IMR-90 (cell line): ENCODE measurements at regions not wholly inside any gene's neighbourhood (a gene's known extent, or its start where the extent isn't known, plus 50 kb on each side); places are given as distances from the start of the nearest gene placed in this dataset.

ENCODE experiments used
- ATAC-seq: fragments of 200-7000 bp; cut with Tn5 transposase; 2 replicates; pipeline ENCODE4 v1.9.1; 2020; ENCODE audit warnings: low read depth, mild to moderate bottlenecking, moderate library complexity
- BruUV-seq: library from RNA; stranded (reverse); fragments of 400-500 nt; replicated peaks from 2 replicates; lab custom pipeline; 2021; lab: Mats Ljungman, UMichigan
- CTCF ChIA-PET: fragments of 300-600 bp; formaldehyde crosslinking; extraction: SDS; loops from one replicate; lab custom pipeline; 2021; ENCODE audit warnings: antibody characterized with exemption; lab: Yijun Ruan, JAX
- POLR2A ChIA-PET: fragments of 300-600 bp; sonication (Branson Sonifier 250); formaldehyde crosslinking; loops from one replicate; lab custom pipeline; 2022; ENCODE audit warnings: antibody characterized with exemption; ENCODE audit not compliant: unreplicated experiment; lab: Charles Lee
- DNase-seq: peaks from one replicate; pipeline ENCODE4 v3.0.0; 2013
- H2AFZ ChIP-seq: replicated peaks from 2 replicates; pipeline ENCODE3; 2013; ENCODE audit warnings: low read length, mild to moderate bottlenecking; ENCODE audit not compliant: poor library complexity
- H2AK5ac ChIP-seq: 2 replicates; pipeline ENCODE4 v1.6.1; 2013; ENCODE audit warnings: low read depth, low read length, inconsistent platforms
- H2AK9ac ChIP-seq: replicated peaks from 2 replicates; pipeline ENCODE3; 2013; ENCODE audit warnings: mild to moderate bottlenecking, low read depth, low read length, moderate library complexity; ENCODE audit not compliant: poor library complexity
- H2BK120ac ChIP-seq: 2 replicates; pipeline ENCODE4 v1.6.1; 2013; ENCODE audit warnings: low read depth, low read length, inconsistent platforms
- H2BK15ac ChIP-seq: 3 replicates; pipeline ENCODE4 v1.6.1; 2013; ENCODE audit warnings: low read depth, low read length, inconsistent platforms
- H2BK20ac ChIP-seq: 2 replicates; pipeline ENCODE4 v1.6.1; 2013; ENCODE audit warnings: low read depth, mild to moderate bottlenecking, inconsistent platforms, low read length, moderate library complexity
- H2BK5ac ChIP-seq: 2 replicates; pipeline ENCODE4 v1.6.1; 2013; ENCODE audit warnings: mild to moderate bottlenecking, low read depth, low read length, inconsistent platforms; ENCODE audit not compliant: poor library complexity, severe bottlenecking
- H3K14ac ChIP-seq: replicated peaks from 2 replicates; pipeline ENCODE4 v1.6.1; 2013; ENCODE audit warnings: low read depth, low read length, inconsistent platforms
- H3K18ac ChIP-seq: 2 replicates; pipeline ENCODE4 v1.6.1; 2013; ENCODE audit warnings: low read depth, low read length, control low read depth
- H3K23ac ChIP-seq: 2 replicates; pipeline ENCODE4 v1.6.1; 2013; ENCODE audit warnings: low read depth, low read length, inconsistent platforms
- H3K27ac ChIP-seq: 2 replicates; pipeline ENCODE4 v1.5.1; 2013; ENCODE audit warnings: mild to moderate bottlenecking, control low read depth, low read length; ENCODE audit not compliant: insufficient read depth
- H3K27me3 ChIP-seq: 2 replicates; pipeline ENCODE4 v1.6.1; 2013; ENCODE audit warnings: low read length; ENCODE audit not compliant: control insufficient read depth, insufficient read depth
- H3K36me3 ChIP-seq: 2 replicates; pipeline ENCODE4 v1.6.1; 2013; ENCODE audit warnings: low read length, mixed read lengths; ENCODE audit not compliant: control insufficient read depth, insufficient read depth
- H3K4ac ChIP-seq: 2 replicates; pipeline ENCODE4 v1.6.1; 2013; ENCODE audit warnings: low read depth, low read length, inconsistent platforms
- H3K4me1 ChIP-seq: 2 replicates; pipeline ENCODE4 v1.6.1; 2013; ENCODE audit warnings: low read length, mixed read lengths; ENCODE audit not compliant: control insufficient read depth, insufficient read depth
- H3K4me2 ChIP-seq: 2 replicates; pipeline ENCODE4 v1.6.1; 2013; ENCODE audit warnings: low read depth, mild to moderate bottlenecking, control low read depth, low read length, moderate library complexity
- H3K4me3 ChIP-seq: 2 replicates; pipeline ENCODE4 v1.5.1; 2013; ENCODE audit warnings: low read depth, mild to moderate bottlenecking, control low read depth, low read length, moderate library complexity; ENCODE audit not compliant: insufficient read depth
- H3K56ac ChIP-seq: 2 replicates; pipeline ENCODE4 v1.6.1; 2013; ENCODE audit warnings: low read length, inconsistent platforms; ENCODE audit not compliant: insufficient read depth; ENCODE audit errors: extremely low read depth
- H3K79me1 ChIP-seq, 2 experiments: 2 replicates each; pipeline ENCODE4 v1.6.1; 2013; ENCODE audit warnings: low read length in 2 of 2, inconsistent platforms in 1 of 2, low read depth in 1 of 2
- H3K9ac ChIP-seq: 2 replicates; pipeline ENCODE4 v1.6.1; 2013; ENCODE audit warnings: low read depth, low read length, control low read depth
- H3K9me1 ChIP-seq: 2 replicates; pipeline ENCODE4 v1.6.1; 2013; ENCODE audit warnings: low read length, inconsistent platforms; ENCODE audit not compliant: insufficient read depth
- H3K9me3 ChIP-seq: 2 replicates; pipeline ENCODE4 v1.6.1; 2013; ENCODE audit warnings: low read length; ENCODE audit not compliant: control insufficient read depth, insufficient read depth
- H4K20me1 ChIP-seq: 2 replicates; pipeline ENCODE4 v1.6.1; 2013; ENCODE audit warnings: low read length, inconsistent platforms; ENCODE audit not compliant: insufficient read depth
- H4K5ac ChIP-seq: 2 replicates; pipeline ENCODE4 v1.6.1; 2013; ENCODE audit warnings: mild to moderate bottlenecking, low read depth, low read length, control low read depth
- H4K8ac ChIP-seq, 2 experiments: 2 replicates each; pipeline ENCODE4 v1.6.1; 2013; ENCODE audit warnings: low read depth in 2 of 2, low read length in 2 of 2, control low read depth in 1 of 2, inconsistent platforms in 1 of 2
- H4K91ac ChIP-seq: 2 replicates; pipeline ENCODE4 v1.6.1; 2013; ENCODE audit warnings: low read depth, low read length, inconsistent platforms; ENCODE audit not compliant: insufficient read depth
- BHLHE40 ChIP-seq: fragments of 150-350 bp; IDR thresholded peaks from 2 replicates; pipeline ENCODE4 v1.6.1; 2016; ENCODE audit warnings: mild to moderate bottlenecking, low read depth, low read length
- CEBPB ChIP-seq: IDR thresholded peaks from 2 replicates; pipeline ENCODE4 v1.6.1; 2012; ENCODE audit warnings: low read depth, low read length, improper control_type of control experiment
- CHD1 ChIP-seq: IDR thresholded peaks from 2 replicates; pipeline ENCODE4 v1.6.1; 2012; ENCODE audit warnings: low read depth, low read length, improper control_type of control experiment
- FOS ChIP-seq: fragments of 150-350 bp; IDR thresholded peaks from 2 replicates; pipeline ENCODE4 v1.6.1; 2016; ENCODE audit warnings: low read depth, low read length
- MAFK ChIP-seq: IDR thresholded peaks from 2 replicates; pipeline ENCODE4 v1.6.1; 2012; ENCODE audit warnings: low read depth, low read length, improper control_type of control experiment
- MAZ ChIP-seq: IDR thresholded peaks from 2 replicates; pipeline ENCODE4 v1.6.1; 2012; ENCODE audit warnings: low read depth, mild to moderate bottlenecking, low read length, improper control_type of control experiment, moderate library complexity, borderline replicate concordance
- MXI1 ChIP-seq: IDR thresholded peaks from 2 replicates; pipeline ENCODE4 v1.6.1; 2012; ENCODE audit warnings: low read depth, mild to moderate bottlenecking, low read length, moderate library complexity, borderline replicate concordance
- NFE2L2 ChIP-seq: fragments of 150-350 bp; IDR thresholded peaks from 2 replicates; pipeline ENCODE4 v1.6.1; 2016; ENCODE audit warnings: low read depth, mild to moderate bottlenecking, low read length
- POLR2A ChIP-seq: IDR thresholded peaks from 2 replicates; pipeline ENCODE4 v1.6.1; 2012; ENCODE audit warnings: mild to moderate bottlenecking, low read depth, low read length
- RAD21 ChIP-seq: IDR thresholded peaks from 2 replicates; pipeline ENCODE4 v1.6.1; 2012; ENCODE audit warnings: low read length, improper control_type of control experiment
- RCOR1 ChIP-seq: IDR thresholded peaks from 2 replicates; pipeline ENCODE4 v1.6.1; 2012; ENCODE audit warnings: mild to moderate bottlenecking, low read length, improper control_type of control experiment; ENCODE audit not compliant: insufficient replicate concordance
- RFX5 ChIP-seq: IDR thresholded peaks from 2 replicates; pipeline ENCODE4 v1.8.0; 2012; ENCODE audit warnings: low read depth, mild to moderate bottlenecking, low read length, moderate library complexity
- SMC3 ChIP-seq: fragments of 150-350 bp; IDR thresholded peaks from 2 replicates; pipeline ENCODE4 v1.6.1; 2016; ENCODE audit warnings: low read depth, mild to moderate bottlenecking, antibody characterized with exemption, low read length, moderate library complexity
- WGBS, 2 experiments: methylation state at CpG; one replicate each; pipeline versions ENCODE4 v1.1.5 to v1.1.7; 2013; ENCODE audit warnings: missing lambda C conversion rate in 2 of 2; ENCODE audit not compliant: insufficient read length in 1 of 2; ENCODE audit errors: extremely low coverage in 2 of 2; 5-methylcytosine and 5-hydroxymethylcytosine counted together
- dilution Hi-C: fragments of 300-500 bp; cut with HindIII; formaldehyde crosslinking; loops from one replicate; pipeline ENCODE4 v1.14.3; 2018; ENCODE audit warnings: low sequenced_read_pairs; ENCODE audit not compliant: unreplicated experiment
- in situ Hi-C: fragments of 300-500 bp; cut with MboI; formaldehyde crosslinking; loops from 3 replicates; pipeline ENCODE4 v1.14.3; 2019; ENCODE audit warnings: low sequenced_read_pairs, inconsistent platforms, mixed read lengths
- intact Hi-C: fragments of 100-400 bp; cut with micrococcal nuclease; formaldehyde crosslinking; loops from 2 replicates; pipeline ENCODE4 v1.10.0; 2022
- TF ChIP-seq, protein P1 (sequence below): fragments of 150-350 bp; IDR thresholded peaks from 2 replicates; pipeline ENCODE4 v1.6.1; 2017; ENCODE audit warnings: mild to moderate bottlenecking, antibody characterized with exemption, low read length, low read depth
- TF ChIP-seq, protein P2 (sequence below): fragments of 150-350 bp; IDR thresholded peaks from 2 replicates; pipeline ENCODE4 v1.6.1; 2016; ENCODE audit warnings: low read depth, mild to moderate bottlenecking, low read length, moderate library complexity, borderline replicate concordance
- TF ChIP-seq, protein P3 (sequence below): conservative IDR thresholded peaks from 2 replicates; pipeline ENCODE4 v1.5.1; 2012; ENCODE audit warnings: mild to moderate bottlenecking, low read depth, low read length, improper control_type of control experiment

DNA sequence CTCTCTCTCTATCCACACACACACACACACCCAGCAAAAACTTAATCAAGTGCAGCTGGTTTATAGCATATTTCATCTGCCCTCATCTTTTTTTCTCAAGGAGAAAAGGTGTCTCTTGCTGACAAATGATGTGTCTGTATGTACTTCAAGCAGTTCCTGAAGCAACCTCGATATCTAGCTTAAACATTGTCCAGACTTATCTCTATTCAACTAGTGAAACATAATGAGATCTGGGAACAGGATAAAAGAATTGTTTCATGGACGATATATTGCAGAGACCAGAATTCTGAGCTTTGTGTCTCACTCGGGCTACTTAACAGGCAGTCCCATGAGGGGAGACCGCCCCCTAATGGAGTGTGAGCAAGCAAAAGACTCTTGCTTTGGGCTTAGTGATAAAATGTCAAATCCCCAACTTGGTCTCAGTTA is 929.2 kb upstream of the SOX11 start:
- Histone ChIP-seq H4K20me1 (no peaks in the 10 kb centered on the region), H2AK9ac (no peak overlapping the region), H2BK20ac (no peak overlapping the region), H3K4me2 (no peak overlapping the region), H2BK120ac (no peak overlapping the region), H2BK15ac (no peak overlapping the region), H3K9me3 (peaks cover 16% of the 10 kb centered on the region), H3K27ac (no peak overlapping the region), H2BK5ac (no peak overlapping the region), H4K5ac (no peak overlapping the region), H3K4ac (no peak overlapping the region), H3K14ac (no peak overlapping the region), H3K23ac (no peak overlapping the region), H3K18ac (no peak overlapping the region), H3K27me3 (no peaks in the 10 kb centered on the region), H3K4me3 (no peak overlapping the region), H3K56ac (no peak overlapping the region), H2AFZ (no peak overlapping the region), H3K9ac (no peak overlapping the region), H3K4me1 (no peaks in the 10 kb centered on the region), H4K8ac (no peak overlapping the region), H3K36me3 (no peaks in the 10 kb centered on the region), H3K79me1 (no peaks in the 10 kb centered on the region), H4K91ac (no peak overlapping the region), H2AK5ac (no peak overlapping the region), H3K9me1 (no peaks in the 10 kb centered on the region)
- TF ChIP-seq MAZ (no peak), BHLHE40 (no peak), CEBPB (no peak), RAD21 (no peak), MXI1 (no peak), RFX5 (no peak), POLR2A (no peak), FOS (no peak), RCOR1 (no peak), SMC3 (no peak), CHD1 (no peak), NFE2L2 (no peak), MAFK (no peak)
- TF ChIP-seq, protein P1, sequence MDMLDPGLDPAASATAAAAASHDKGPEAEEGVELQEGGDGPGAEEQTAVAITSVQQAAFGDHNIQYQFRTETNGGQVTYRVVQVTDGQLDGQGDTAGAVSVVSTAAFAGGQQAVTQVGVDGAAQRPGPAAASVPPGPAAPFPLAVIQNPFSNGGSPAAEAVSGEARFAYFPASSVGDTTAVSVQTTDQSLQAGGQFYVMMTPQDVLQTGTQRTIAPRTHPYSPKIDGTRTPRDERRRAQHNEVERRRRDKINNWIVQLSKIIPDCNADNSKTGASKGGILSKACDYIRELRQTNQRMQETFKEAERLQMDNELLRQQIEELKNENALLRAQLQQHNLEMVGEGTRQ: no peak
- TF ChIP-seq, protein P2, sequence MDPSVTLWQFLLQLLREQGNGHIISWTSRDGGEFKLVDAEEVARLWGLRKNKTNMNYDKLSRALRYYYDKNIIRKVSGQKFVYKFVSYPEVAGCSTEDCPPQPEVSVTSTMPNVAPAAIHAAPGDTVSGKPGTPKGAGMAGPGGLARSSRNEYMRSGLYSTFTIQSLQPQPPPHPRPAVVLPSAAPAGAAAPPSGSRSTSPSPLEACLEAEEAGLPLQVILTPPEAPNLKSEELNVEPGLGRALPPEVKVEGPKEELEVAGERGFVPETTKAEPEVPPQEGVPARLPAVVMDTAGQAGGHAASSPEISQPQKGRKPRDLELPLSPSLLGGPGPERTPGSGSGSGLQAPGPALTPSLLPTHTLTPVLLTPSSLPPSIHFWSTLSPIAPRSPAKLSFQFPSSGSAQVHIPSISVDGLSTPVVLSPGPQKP: no peak
- TF ChIP-seq, protein P3, sequence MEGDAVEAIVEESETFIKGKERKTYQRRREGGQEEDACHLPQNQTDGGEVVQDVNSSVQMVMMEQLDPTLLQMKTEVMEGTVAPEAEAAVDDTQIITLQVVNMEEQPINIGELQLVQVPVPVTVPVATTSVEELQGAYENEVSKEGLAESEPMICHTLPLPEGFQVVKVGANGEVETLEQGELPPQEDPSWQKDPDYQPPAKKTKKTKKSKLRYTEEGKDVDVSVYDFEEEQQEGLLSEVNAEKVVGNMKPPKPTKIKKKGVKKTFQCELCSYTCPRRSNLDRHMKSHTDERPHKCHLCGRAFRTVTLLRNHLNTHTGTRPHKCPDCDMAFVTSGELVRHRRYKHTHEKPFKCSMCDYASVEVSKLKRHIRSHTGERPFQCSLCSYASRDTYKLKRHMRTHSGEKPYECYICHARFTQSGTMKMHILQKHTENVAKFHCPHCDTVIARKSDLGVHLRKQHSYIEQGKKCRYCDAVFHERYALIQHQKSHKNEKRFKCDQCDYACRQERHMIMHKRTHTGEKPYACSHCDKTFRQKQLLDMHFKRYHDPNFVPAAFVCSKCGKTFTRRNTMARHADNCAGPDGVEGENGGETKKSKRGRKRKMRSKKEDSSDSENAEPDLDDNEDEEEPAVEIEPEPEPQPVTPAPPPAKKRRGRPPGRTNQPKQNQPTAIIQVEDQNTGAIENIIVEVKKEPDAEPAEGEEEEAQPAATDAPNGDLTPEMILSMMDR: no peak
- in situ Hi-C loops: no loop called here
- WGBS, 2 experiments: no CpG with 5 or more reads among the region's 4 CpGs
- BruUV-seq: no TSS peak
- no peak for DNase-seq
- ChIA-PET CTCF (interaction anchor here (0.6 to 1.1 kb wide), 3 partner anchors 76 to 1550 kb away, joined by 3 read pairs; no protein-coding TSS in a partner anchor), POLR2A (no interaction called here)
- intact Hi-C loops: no loop called here
- dilution Hi-C loops: no loop called here
- ATAC-seq: no peak
